ENCODE measurements at regions not wholly inside any gene's neighbourhood (a gene's known extent, or its start where the extent isn't known, plus 50 kb on each side); places are given as distances from the start of the nearest gene placed in this dataset.
"Not testable (repeated sequence)": the region's sequence is repeated elsewhere in the genome, so short reads cannot be mapped to it uniquely, and the experiment has no call there.

- TF ChIP-seq CTCF (optimal IDR thresholded peaks at IDR 0.05 in 1 of 3, IDR thresholded peaks at IDR 0.05 in 1 of 3, conservative IDR thresholded peaks at IDR 0.05 in 1 of 3; ENCODE audit: extremely low read depth in 1 of 3, insufficient read depth in 2 of 3, low read length in 3 of 3); EZH2 (IDR thresholded peaks at IDR 0.05; ENCODE audit: low read length): not testable (repeated sequence)
These were observed 99.9 kb upstream of the RNU6-1 start for GRCh38 chr15:67939588-67940323.
